HG03039 (cell line): ENCODE measurements at regions not wholly inside any gene's neighbourhood (a gene's known extent, or its start where the extent isn't known, plus 50 kb on each side); places are given as distances from the start of the nearest gene placed in this dataset.
"Not testable (repeated sequence)": the region's sequence is repeated elsewhere in the genome, so short reads cannot be mapped to it uniquely, and the experiment has no call there.

Source experiments
- ATAC-seq: cut with Tn5 transposase; IDR thresholded peaks from one replicate; pipeline ENCODE4 v1.9.1; 2021; ENCODE audit warnings: mild to moderate bottlenecking, moderate library complexity; ENCODE audit not compliant: unreplicated experiment

GRCh38 chr18:30839056-30839561 lies 203.4 kb downstream of the DSC3 start:
- ATAC-seq, result not testable (repeated sequence)

GRCh38 chr18:30828700-30829099 lies 213.8 kb downstream of the DSC3 start:
- no peak for ATAC-seq

GRCh38 chr18:30819619-30820018 lies 222.9 kb downstream of the DSC3 start:
- ATAC-seq, result no peak

GRCh38 chr18:30814446-30814845 lies 228.1 kb downstream of the DSC3 start:
- no peak for ATAC-seq

- ATAC-seq, result no peak
Measured at GRCh38 chr18:30811580-30811979, 231.0 kb downstream of the DSC3 start.

- ATAC-seq, result no peak
Measured at GRCh38 chr18:30810580-30810979, 232.0 kb downstream of the DSC3 start.

- no peak for ATAC-seq
Measured at GRCh38 chr18:30806823-30807222, 235.7 kb downstream of the DSC3 start.

GRCh38 chr18:30800800-30801199 lies 241.7 kb downstream of the DSC3 start:
- no peak for ATAC-seq

GRCh38 chr18:30792051-30792450 lies 250.5 kb downstream of the DSC3 start:
- no peak for ATAC-seq

- ATAC-seq, result not testable (repeated sequence)
Measured at GRCh38 chr18:30788411-30788991, 254.0 kb downstream of the DSC3 start.

GRCh38 chr18:30787410-30787809 lies 255.1 kb downstream of the DSC3 start:
- no peak for ATAC-seq

- no peak for ATAC-seq
Measured at GRCh38 chr18:30781601-30782000, 260.9 kb downstream of the DSC3 start.

GRCh38 chr18:30775629-30776028 lies 266.9 kb downstream of the DSC3 start:
- no peak for ATAC-seq

GRCh38 chr18:30772170-30772569 lies 270.4 kb downstream of the DSC3 start:
- not testable (repeated sequence) for ATAC-seq

- ATAC-seq, result no peak
Measured at GRCh38 chr18:30766053-30766452, 276.5 kb downstream of the DSC3 start.

- ATAC-seq, result no peak
Measured at GRCh38 chr18:30765247-30765646, 277.3 kb downstream of the DSC3 start.

GRCh38 chr18:30763902-30764350 lies 278.6 kb downstream of the DSC3 start:
- ATAC-seq, result no peak

GRCh38 chr18:30754846-30755245 lies 287.7 kb downstream of the DSC3 start:
- no peak for ATAC-seq

- ATAC-seq, result no peak
Measured at GRCh38 chr18:30748541-30748940, 294.0 kb downstream of the DSC3 start.

- ATAC-seq, result no peak
Measured at GRCh38 chr18:30746224-30746623, 296.3 kb downstream of the DSC3 start.

GRCh38 chr18:30743033-30743432 lies 299.5 kb downstream of the DSC3 start:
- ATAC-seq, result no peak

GRCh38 chr18:30730915-30731314 lies 311.6 kb downstream of the DSC3 start:
- no peak for ATAC-seq

GRCh38 chr18:30727849-30728248 lies 314.7 kb downstream of the DSC3 start:
- no peak for ATAC-seq
